ENCODE measurements at regions not wholly inside any gene's neighbourhood (a gene's known extent, or its start where the extent isn't known, plus 50 kb on each side); places are given as distances from the start of the nearest gene placed in this dataset.
"Not testable (repeated sequence)": the region's sequence is repeated elsewhere in the genome, so short reads cannot be mapped to it uniquely, and the experiment has no call there.

- DNase-seq = no peak
Measured at GRCh38 chr13:82070416-82070815, 1729.5 kb upstream of the SPRY2 start.

DNA sequence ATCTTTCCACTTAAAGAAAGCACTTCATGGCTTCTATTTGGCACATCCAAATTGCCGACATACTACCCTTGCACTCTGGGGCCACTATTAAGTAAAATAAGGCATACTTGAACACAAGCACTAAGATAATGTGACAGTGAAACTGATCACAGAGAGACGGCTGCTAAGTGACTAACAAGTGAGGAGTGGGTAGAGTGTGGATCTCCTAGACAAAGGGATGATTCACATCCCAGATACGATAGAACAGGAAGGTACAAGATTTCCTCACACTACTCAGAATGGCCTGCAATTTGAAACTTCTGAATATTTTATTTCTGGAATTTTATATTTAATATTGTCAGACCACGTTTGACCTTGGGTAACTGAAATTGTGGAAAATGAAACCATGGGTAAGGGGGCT is 1721.8 kb upstream of the SPRY2 start:
- DNase-seq = no peak

DNA sequence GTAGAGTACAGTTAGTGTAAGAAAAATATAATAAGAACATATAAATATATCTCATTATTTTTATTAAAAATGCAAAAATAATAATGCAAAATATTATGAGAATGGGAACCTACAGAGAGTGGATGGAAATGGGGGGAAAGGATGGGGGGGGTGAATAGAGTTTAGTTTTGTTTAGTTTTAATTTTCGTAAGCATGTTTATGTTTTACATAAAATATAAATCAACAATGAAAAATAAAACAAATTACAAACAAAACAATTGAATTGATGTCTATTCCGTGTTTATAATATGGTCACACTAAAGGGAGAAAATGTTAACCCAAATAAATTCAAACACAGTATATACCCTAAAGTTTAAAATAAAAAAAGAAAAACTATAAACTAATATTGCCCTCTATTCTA is 1717.4 kb upstream of the SPRY2 start:
- DNase-seq = no peak

- not testable (repeated sequence) for DNase-seq
Measured at GRCh38 chr13:82045316-82045715, 1704.4 kb upstream of the SPRY2 start.

GRCh38 chr13:82036602-82037001 is 1695.7 kb upstream of the SPRY2 start:
- DNase-seq = no peak

DNA sequence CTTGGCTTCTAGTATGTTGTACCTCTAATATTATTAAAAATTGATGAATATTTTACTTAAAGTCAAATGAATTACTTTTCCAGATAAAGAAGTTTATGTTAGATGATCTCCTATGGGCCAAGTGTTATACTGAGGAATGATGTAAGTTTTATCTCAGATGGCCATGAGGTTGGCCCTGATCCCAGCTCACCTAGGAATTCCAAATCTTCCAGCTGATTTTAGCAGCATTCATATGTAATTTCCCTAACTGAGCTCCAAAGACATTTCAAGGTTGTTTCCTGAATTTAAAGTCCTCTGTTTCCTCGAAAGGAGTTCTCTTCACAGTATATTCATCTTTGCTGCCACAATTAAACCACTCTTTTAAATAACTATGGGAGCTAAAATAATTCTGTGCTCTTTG is 1670.4 kb upstream of the SPRY2 start:
- no peak for DNase-seq

DNA sequence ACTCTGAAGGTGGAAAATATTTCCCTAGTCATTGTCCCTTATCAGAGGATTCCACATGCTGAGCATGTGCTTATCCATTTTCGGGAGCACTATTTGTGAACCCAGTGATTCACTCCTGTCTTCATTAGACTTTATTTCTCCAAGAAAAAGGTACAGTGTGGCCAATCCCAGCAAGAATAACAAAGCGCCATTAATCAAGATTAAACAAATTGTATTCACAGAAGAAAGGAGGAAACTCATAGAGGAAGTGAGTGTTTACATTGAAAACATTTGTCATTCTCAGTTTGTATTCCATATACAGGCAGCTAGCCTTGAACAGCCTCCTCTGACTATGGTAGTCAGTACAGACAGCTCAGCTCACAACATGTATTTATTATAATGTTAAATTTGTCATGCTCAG is 1669.9 kb upstream of the SPRY2 start:
- no peak for DNase-seq

- DNase-seq = no peak
Measured at GRCh38 chr13:82002710-82003109, 1661.8 kb upstream of the SPRY2 start.

- no peak for DNase-seq
Measured at GRCh38 chr13:81995316-81995715, 1654.4 kb upstream of the SPRY2 start.

GRCh38 chr13:81990652-81991051 is 1649.7 kb upstream of the SPRY2 start:
- no peak for DNase-seq

- DNase-seq = no peak
Measured at GRCh38 chr13:81988567-81988966, 1647.6 kb upstream of the SPRY2 start.

DNA sequence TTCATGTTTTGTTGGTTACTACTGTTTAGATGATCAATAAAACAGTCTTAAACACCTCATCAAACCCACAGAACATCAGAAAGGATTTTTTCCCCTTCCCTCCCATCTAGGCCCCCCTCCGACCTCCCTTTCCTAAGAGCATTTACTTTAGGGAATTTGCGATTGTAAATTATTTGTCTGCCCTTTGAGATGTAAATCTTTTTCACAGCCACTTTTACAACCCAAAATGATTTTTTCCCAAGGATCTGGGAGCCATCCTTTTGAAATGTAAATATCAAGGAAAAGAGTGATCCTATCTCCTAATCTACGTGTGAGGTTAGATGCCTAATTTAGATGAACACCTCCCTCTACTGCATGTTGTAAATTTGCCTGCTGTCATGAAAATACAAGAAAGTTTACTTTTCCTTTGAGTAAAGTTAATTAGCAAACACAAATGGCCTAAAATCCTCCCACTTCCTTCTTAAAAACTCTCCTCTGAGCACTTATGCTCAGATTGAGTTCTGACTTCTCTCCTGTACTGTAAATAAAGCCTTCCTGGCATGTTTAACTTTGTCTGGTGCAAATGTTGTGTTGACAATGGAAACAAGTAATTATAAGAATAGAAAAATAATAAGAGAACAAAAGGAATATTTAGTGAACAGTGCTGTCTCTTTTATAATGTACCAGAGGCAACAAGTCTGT is 1646.9 kb upstream of the SPRY2 start:
- DNase-seq = no peak

DNA sequence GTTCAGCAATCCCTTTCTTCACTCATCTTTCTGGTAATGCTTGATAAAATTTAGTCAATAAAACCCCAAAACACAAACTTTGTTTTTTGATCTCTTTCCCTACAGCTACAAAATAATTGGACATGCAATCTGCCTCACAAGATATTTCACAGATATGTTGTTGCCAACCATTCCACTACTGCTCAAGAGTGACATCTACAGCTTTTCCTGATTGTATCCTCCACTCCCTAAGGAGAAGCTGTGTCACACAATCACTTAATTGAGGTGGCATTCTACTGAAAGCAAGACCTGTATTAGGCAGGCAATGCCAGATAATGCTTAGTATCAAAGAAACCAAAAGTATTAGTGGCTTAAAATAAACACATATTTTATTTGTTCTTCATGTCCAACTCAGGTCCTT is 1646.2 kb upstream of the SPRY2 start:
- DNase-seq = no peak

GRCh38 chr13:81986308-81986707 is 1645.4 kb upstream of the SPRY2 start:
- no peak for DNase-seq

- DNase-seq = no peak
Measured at GRCh38 chr13:81957121-81957520, 1616.2 kb upstream of the SPRY2 start.

GRCh38 chr13:81929988-81930387 is 1589.1 kb upstream of the SPRY2 start:
- DNase-seq = peak in 3 of 58 donors; percentile 0 to 25 (median 19)

DNA sequence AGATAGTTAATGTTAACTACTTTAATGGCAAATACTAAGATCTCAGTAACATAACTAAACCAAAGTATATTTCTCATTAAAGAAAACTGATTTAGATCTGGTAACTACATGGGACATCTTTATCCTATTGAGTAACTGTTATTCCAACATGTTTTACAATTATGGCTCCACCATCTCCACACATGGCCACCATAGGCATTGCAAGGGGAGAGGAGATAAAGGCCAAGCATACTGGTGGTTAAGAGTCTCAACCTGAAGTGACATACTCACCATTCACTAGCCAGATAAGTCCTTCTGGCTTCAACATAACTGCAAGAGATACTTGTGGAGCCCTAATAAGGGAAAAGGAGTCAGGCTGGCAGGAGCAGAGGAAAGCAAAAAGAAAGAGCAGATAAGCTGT is 1586.4 kb upstream of the SPRY2 start:
- DNase-seq = no peak

GRCh38 chr13:81917810-81918209 is 1576.9 kb upstream of the SPRY2 start:
- DNase-seq = no peak

GRCh38 chr13:81916461-81916860 is 1575.5 kb upstream of the SPRY2 start:
- DNase-seq = no peak

DNA sequence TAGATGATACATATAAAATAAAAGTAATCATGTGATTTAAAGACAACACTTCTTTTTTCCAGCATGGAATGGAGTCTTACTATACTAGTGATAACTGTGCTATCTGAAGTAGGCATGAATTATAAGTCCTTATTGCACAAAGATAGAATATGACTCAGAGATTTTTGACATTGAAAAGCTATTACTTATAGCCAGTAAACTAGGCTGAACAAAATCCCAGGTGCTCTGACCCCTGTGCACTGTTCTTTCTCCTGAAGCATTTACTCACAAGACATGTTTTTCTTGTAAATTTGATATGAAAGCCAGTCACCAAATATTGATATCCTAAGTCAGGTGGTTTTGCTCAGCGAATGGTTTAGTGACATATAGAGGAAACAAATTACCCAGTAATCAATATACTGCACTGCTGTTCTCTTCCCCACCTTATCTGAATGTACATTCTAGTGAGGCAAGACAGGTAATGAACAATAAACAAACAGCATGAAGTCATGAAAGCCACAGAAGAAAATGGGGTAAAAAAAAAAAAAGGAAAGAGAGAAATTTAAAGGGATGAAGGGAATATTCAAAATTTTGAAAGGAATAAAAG is 1567.0 kb upstream of the SPRY2 start:
- no peak for DNase-seq

DNA sequence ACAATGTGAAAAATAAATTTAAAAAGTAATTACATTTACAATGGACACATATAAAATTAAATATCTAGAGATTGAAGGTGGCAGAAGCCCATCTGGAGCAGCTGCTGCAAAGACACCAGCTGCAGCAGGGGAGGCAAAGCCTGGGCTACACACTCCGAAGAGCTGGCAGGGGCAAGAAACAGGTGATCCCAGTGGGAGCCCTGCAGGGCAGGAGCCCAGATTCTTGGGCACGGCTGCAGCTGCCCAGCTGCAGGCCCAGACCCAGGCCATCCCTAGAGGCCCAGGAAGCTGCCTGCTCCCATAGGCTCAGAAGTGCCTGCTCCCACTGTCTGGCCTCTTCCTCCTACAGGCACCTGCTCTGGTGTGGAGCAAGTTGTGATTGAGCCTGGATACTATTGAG is 1547.9 kb upstream of the SPRY2 start:
- DNase-seq = no peak

- DNase-seq = no peak
Measured at GRCh38 chr13:81874681-81875661, 1534.0 kb upstream of the SPRY2 start.

All from anterior cingulate cortex (tissue), 58 donors.